MCF 10A (cell line): ENCODE measurements at regions not wholly inside any gene's neighbourhood (a gene's known extent, or its start where the extent isn't known, plus 50 kb on each side); places are given as distances from the start of the nearest gene placed in this dataset.

Source experiments
- BruUV-seq: library from RNA; stranded (reverse); fragments of 400-500 nt; replicated peaks from 2 replicates; lab custom pipeline; 2021; lab: Mats Ljungman, UMichigan
- CTCF ChIA-PET: fragments of 300-600 bp; sonication (Branson Sonifier 250); formaldehyde crosslinking; extraction: SDS; loops from one replicate; lab custom pipeline; 2021; ENCODE audit warnings: antibody characterized with exemption, inconsistent platforms; lab: Yijun Ruan, JAX
- POLR2A ChIA-PET: fragments of 300-600, 350-650 bp; sonication (Branson Sonifier 250); formaldehyde crosslinking; extraction: SDS; loops from one replicate; lab custom pipeline; 2020; ENCODE audit warnings: antibody characterized with exemption, inconsistent platforms; lab: Yijun Ruan, JAX
- DNase-seq: peaks from one replicate; pipeline ENCODE4 v3.0.0-alpha.2; 2018; ENCODE audit not compliant: unreplicated experiment
- H3K27ac Mint-ChIP-seq: one replicate; pipeline ENCODE4 v1.8.0; 2022; ENCODE audit warnings: mild to moderate bottlenecking, low read depth, mixed read lengths; ENCODE audit not compliant: unreplicated experiment
- H3K27me3 Mint-ChIP-seq: one replicate; pipeline ENCODE4 v1.8.0; 2022; ENCODE audit warnings: mixed read lengths; ENCODE audit not compliant: insufficient read depth, unreplicated experiment
- H3K36me3 Mint-ChIP-seq: one replicate; pipeline ENCODE4 v1.8.0; 2022; ENCODE audit warnings: mild to moderate bottlenecking, moderate library complexity, mixed read lengths; ENCODE audit not compliant: insufficient read depth, unreplicated experiment
- H3K4me1 Mint-ChIP-seq: one replicate; pipeline ENCODE4 v1.8.0; 2022; ENCODE audit warnings: mixed read lengths; ENCODE audit not compliant: insufficient read depth, unreplicated experiment
- H3K4me3 Mint-ChIP-seq: one replicate; pipeline ENCODE4 v1.8.0; 2022; ENCODE audit warnings: mild to moderate bottlenecking, moderate library complexity, mixed read lengths; ENCODE audit not compliant: unreplicated experiment
- H3K9me3 Mint-ChIP-seq: one replicate; pipeline ENCODE4 v1.8.0; 2022; ENCODE audit warnings: mixed read lengths; ENCODE audit not compliant: unreplicated experiment
- CTCF ChIP-seq: fragments of 200-600 bp; IDR thresholded peaks from one replicate; pipeline ENCODE4 v1.8.0; 2022; ENCODE audit warnings: antibody characterized with exemption, mild to moderate bottlenecking; ENCODE audit not compliant: unreplicated experiment
- intact Hi-C: fragments of 100-400 bp; cut with micrococcal nuclease; formaldehyde crosslinking; loops from 2 replicates; pipeline ENCODE4 v1.14.1; 2022

GRCh38 chr3:159916052-159916451 lies 72.6 kb upstream of the IL12A start:
- no peak overlapping the region for H3K27ac Mint-ChIP-seq
- H3K4me3 Mint-ChIP-seq = no peak overlapping the region
- ChIA-PET CTCF (interaction anchor here (0.6 kb wide), 1 partner anchor 116 kb away, joined by 4 read pairs; no protein-coding TSS in a partner anchor), POLR2A (no interaction called here)
- H3K27me3 Mint-ChIP-seq = no peaks in the 10 kb centered on the region
- H3K4me1 Mint-ChIP-seq = no peaks in the 10 kb centered on the region
- DNase-seq = no peak
- intact Hi-C loops = no loop called here
- TF ChIP-seq CTCF = no peak
- H3K36me3 Mint-ChIP-seq = no peaks in the 10 kb centered on the region
- BruUV-seq = no TSS peak
- H3K9me3 Mint-ChIP-seq = no peaks in the 10 kb centered on the region

- ChIA-PET CTCF (interaction anchor here (0.7 to 2.3 kb wide), 4 partner anchors 15 to 89 kb away, joined by 3 to 14 read pairs (median 6); partner anchors contain the start of gene IL12A), POLR2A (no interaction called here)
- H3K27me3 Mint-ChIP-seq = no peaks in the 10 kb centered on the region
- no peaks in the 10 kb centered on the region for H3K4me1 Mint-ChIP-seq
- TF ChIP-seq CTCF = no peak
- no peak overlapping the region for H3K4me3 Mint-ChIP-seq
- DNase-seq = no peak
- intact Hi-C loops = no loop called here
- H3K36me3 Mint-ChIP-seq = no peaks in the 10 kb centered on the region
- BruUV-seq = no TSS peak
- H3K9me3 Mint-ChIP-seq = no peaks in the 10 kb centered on the region
- no peak overlapping the region for H3K27ac Mint-ChIP-seq
Measured at GRCh38 chr3:159917141-159917540, 71.5 kb upstream of the IL12A start.

GRCh38 chr3:159919873-159920272 lies 68.8 kb upstream of the IL12A start:
- no peak for TF ChIP-seq CTCF
- Mint-ChIP-seq H3K9me3 (no peaks in the 10 kb centered on the region), H3K36me3 (no peaks in the 10 kb centered on the region), H3K27ac (no peak overlapping the region), H3K27me3 (no peaks in the 10 kb centered on the region), H3K4me1 (no peaks in the 10 kb centered on the region), H3K4me3 (no peak overlapping the region)
- BruUV-seq = no TSS peak
- intact Hi-C loops = no loop called here
- DNase-seq = no peak
- ChIA-PET POLR2A (no interaction called here), CTCF (no interaction called here)

- no peaks in the 10 kb centered on the region for H3K4me1 Mint-ChIP-seq
- ChIA-PET CTCF (interaction anchor here (0.5 to 2.9 kb wide), 5 partner anchors 36 to 109 kb away, joined by 3 to 18 read pairs (median 4); no protein-coding TSS in a partner anchor), POLR2A (interaction anchor here (0.6 to 0.7 kb wide), 3 partner anchors 28 to 84 kb away, joined by 3 to 4 read pairs (median 3); no protein-coding TSS in a partner anchor)
- H3K27me3 Mint-ChIP-seq = no peaks in the 10 kb centered on the region
- no peaks in the 10 kb centered on the region for H3K36me3 Mint-ChIP-seq
- no peak for TF ChIP-seq CTCF
- intact Hi-C loops = no loop called here
- no peaks in the 10 kb centered on the region for H3K9me3 Mint-ChIP-seq
- no peak for DNase-seq
- H3K4me3 Mint-ChIP-seq = no peak overlapping the region
- no peak overlapping the region for H3K27ac Mint-ChIP-seq
- BruUV-seq = no TSS peak
Measured at GRCh38 chr3:159922193-159922840, 66.3 kb upstream of the IL12A start.
